IPS DF 4.7 (cell line): ENCODE measurements at regions not wholly inside any gene's neighbourhood (a gene's known extent, or its start where the extent isn't known, plus 50 kb on each side); places are given as distances from the start of the nearest gene placed in this dataset.
A peak's percentile ranks its signal among the peaks of the same experiment; 100 is the strongest.

Experiments used
- DNase-seq: peaks from one replicate; pipeline ENCODE4 v3.0.0-alpha.2; 2013; ENCODE audit warnings: low spot score; ENCODE audit errors: extremely low read depth

GRCh38 chr4:53816561-53816960, 225.3 kb upstream of the LNX1 start:
- no peak for DNase-seq

GRCh38 chr4:53815281-53815680, 224.0 kb upstream of the LNX1 start:
- no peak for DNase-seq

GRCh38 chr4:53813998-53814397, 222.7 kb upstream of the LNX1 start:
- no peak for DNase-seq

GRCh38 chr4:53810643-53811042, 219.4 kb upstream of the LNX1 start:
- no peak for DNase-seq

- no peak for DNase-seq
These were observed 218.5 kb upstream of the LNX1 start for GRCh38 chr4:53809816-53810215.

- DNase-seq: no peak
These were observed 214.0 kb upstream of the LNX1 start for GRCh38 chr4:53805291-53805690.

- DNase-seq: peak; percentile 2
These were observed 213.4 kb upstream of the LNX1 start for GRCh38 chr4:53804719-53805118.

- no peak for DNase-seq
These were observed 211.2 kb upstream of the LNX1 start for GRCh38 chr4:53802500-53802899.

- no peak for DNase-seq
These were observed 210.1 kb upstream of the LNX1 start for GRCh38 chr4:53801373-53801772.

GRCh38 chr4:53800741-53801140, 209.5 kb upstream of the LNX1 start:
- no peak for DNase-seq

GRCh38 chr4:53793096-53793495, 201.8 kb upstream of the LNX1 start:
- DNase-seq: no peak

GRCh38 chr4:53790286-53790685, 199.0 kb upstream of the LNX1 start:
- no peak for DNase-seq

GRCh38 chr4:53788621-53789020, 197.3 kb upstream of the LNX1 start:
- DNase-seq: no peak

- DNase-seq: no peak
These were observed 196.7 kb upstream of the LNX1 start for GRCh38 chr4:53788011-53788410.

- no peak for DNase-seq
These were observed 195.3 kb upstream of the LNX1 start for GRCh38 chr4:53786632-53787031.

GRCh38 chr4:53785996-53786395, 194.7 kb upstream of the LNX1 start:
- no peak for DNase-seq

- DNase-seq: no peak
These were observed 192.8 kb upstream of the LNX1 start for GRCh38 chr4:53784112-53784511.

GRCh38 chr4:53783208-53783859, 192.0 kb upstream of the LNX1 start:
- no peak for DNase-seq

- DNase-seq: no peak
These were observed 191.2 kb upstream of the LNX1 start for GRCh38 chr4:53782458-53782845.

GRCh38 chr4:53781629-53782457, 190.6 kb upstream of the LNX1 start:
- DNase-seq: no peak

GRCh38 chr4:53780736-53781400, 189.6 kb upstream of the LNX1 start:
- no peak for DNase-seq

GRCh38 chr4:53779025-53779424, 187.7 kb upstream of the LNX1 start:
- no peak for DNase-seq
